BJ (cell line): ENCODE measurements at regions not wholly inside any gene's neighbourhood (a gene's known extent, or its start where the extent isn't known, plus 50 kb on each side); places are given as distances from the start of the nearest gene placed in this dataset.

Experiments
- CTCF ChIA-PET: fragments of 350-600 bp; formaldehyde crosslinking; extraction: SDS; loops from one replicate; lab custom pipeline; 2021; ENCODE audit warnings: antibody characterized with exemption, inconsistent platforms; lab: Yijun Ruan, JAX
- POLR2A ChIA-PET: fragments of 300-600 bp; sonication (Branson Sonifier 250); formaldehyde crosslinking; extraction: SDS; loops from one replicate; lab custom pipeline; 2021; ENCODE audit warnings: antibody characterized with exemption; lab: Charles Lee
- DNase-seq: peaks from one replicate; pipeline ENCODE4 v3.0.0-alpha.2; 2011; ENCODE audit warnings: low read depth
- H3K27me3 ChIP-seq: 2 replicates; pipeline ENCODE4 v1.6.0; 2011; ENCODE audit warnings: low read length; ENCODE audit not compliant: control insufficient read depth, insufficient read depth
- H3K36me3 ChIP-seq: 2 replicates; pipeline ENCODE4 v1.5.1; 2011; ENCODE audit warnings: low read length; ENCODE audit not compliant: control insufficient read depth, insufficient read depth
- H3K4me3 ChIP-seq: 2 replicates; pipeline ENCODE4 v1.5.1; 2011; ENCODE audit warnings: low read depth, mild to moderate bottlenecking, control low read depth, low read length
- TF ChIP-seq, protein P1 (sequence below): IDR thresholded peaks from 2 replicates; pipeline ENCODE4 v1.5.1; 2011; ENCODE audit warnings: low read depth, mild to moderate bottlenecking, control low read depth, inconsistent platforms, low read length, moderate library complexity; ENCODE audit not compliant: insufficient read depth

GRCh38 chr4:125961626-125962025 lies 646.9 kb downstream of the FAT4 start:
- Histone ChIP-seq H3K27me3 (no peaks in the 10 kb centered on the region), H3K4me3 (no peak overlapping the region), H3K36me3 (no peaks in the 10 kb centered on the region)
- DNase-seq = no peak
- POLR2A ChIA-PET = no interaction called here
- TF ChIP-seq, protein P1, sequence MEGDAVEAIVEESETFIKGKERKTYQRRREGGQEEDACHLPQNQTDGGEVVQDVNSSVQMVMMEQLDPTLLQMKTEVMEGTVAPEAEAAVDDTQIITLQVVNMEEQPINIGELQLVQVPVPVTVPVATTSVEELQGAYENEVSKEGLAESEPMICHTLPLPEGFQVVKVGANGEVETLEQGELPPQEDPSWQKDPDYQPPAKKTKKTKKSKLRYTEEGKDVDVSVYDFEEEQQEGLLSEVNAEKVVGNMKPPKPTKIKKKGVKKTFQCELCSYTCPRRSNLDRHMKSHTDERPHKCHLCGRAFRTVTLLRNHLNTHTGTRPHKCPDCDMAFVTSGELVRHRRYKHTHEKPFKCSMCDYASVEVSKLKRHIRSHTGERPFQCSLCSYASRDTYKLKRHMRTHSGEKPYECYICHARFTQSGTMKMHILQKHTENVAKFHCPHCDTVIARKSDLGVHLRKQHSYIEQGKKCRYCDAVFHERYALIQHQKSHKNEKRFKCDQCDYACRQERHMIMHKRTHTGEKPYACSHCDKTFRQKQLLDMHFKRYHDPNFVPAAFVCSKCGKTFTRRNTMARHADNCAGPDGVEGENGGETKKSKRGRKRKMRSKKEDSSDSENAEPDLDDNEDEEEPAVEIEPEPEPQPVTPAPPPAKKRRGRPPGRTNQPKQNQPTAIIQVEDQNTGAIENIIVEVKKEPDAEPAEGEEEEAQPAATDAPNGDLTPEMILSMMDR = no peak
- CTCF ChIA-PET = interaction anchor here (1.0 kb wide), 1 partner anchor 9 kb away, joined by 3 read pairs; no protein-coding TSS in a partner anchor

- H3K4me3 ChIP-seq = no peak overlapping the region
- H3K27me3 ChIP-seq = no peaks in the 10 kb centered on the region
- H3K36me3 ChIP-seq = no peaks in the 10 kb centered on the region
- POLR2A ChIA-PET = no interaction called here
- CTCF ChIA-PET = no interaction called here
- DNase-seq = no peak
- TF ChIP-seq, protein P1 = no peak
Observed at GRCh38 chr4:125975861-125976397, 661.2 kb downstream of the FAT4 start.

GRCh38 chr4:125979950-125980349 lies 665.2 kb downstream of the FAT4 start:
- H3K27me3 ChIP-seq = no peaks in the 10 kb centered on the region
- no peak overlapping the region for H3K4me3 ChIP-seq
- ChIA-PET POLR2A (no interaction called here), CTCF (no interaction called here)
- TF ChIP-seq, protein P1 = no peak
- no peak for DNase-seq
- H3K36me3 ChIP-seq = no peaks in the 10 kb centered on the region

DNA sequence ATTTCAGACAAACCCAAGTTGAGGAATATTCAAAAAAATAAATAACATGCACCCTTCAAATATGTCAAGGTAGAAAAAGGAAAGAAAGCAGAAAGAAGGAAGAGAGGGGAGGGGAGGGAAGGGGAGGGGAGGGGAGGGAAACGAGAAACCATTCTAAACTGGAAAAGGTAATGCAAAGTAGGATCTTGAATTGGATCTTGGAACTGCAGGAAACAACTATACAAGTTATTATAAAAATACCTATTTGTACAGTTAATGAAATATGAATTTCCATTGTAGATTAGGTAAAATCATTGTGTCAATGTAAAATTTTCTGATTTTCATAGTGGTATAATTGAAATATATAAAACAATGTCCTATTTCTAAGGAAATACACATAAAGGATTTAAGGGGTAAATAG lies 668.4 kb downstream of the FAT4 start:
- no peak for DNase-seq
- TF ChIP-seq, protein P1 = no peak
- H3K27me3 ChIP-seq = no peaks in the 10 kb centered on the region
- CTCF ChIA-PET = no interaction called here
- no peaks in the 10 kb centered on the region for H3K36me3 ChIP-seq
- POLR2A ChIA-PET = no interaction called here
- H3K4me3 ChIP-seq = no peak overlapping the region

DNA sequence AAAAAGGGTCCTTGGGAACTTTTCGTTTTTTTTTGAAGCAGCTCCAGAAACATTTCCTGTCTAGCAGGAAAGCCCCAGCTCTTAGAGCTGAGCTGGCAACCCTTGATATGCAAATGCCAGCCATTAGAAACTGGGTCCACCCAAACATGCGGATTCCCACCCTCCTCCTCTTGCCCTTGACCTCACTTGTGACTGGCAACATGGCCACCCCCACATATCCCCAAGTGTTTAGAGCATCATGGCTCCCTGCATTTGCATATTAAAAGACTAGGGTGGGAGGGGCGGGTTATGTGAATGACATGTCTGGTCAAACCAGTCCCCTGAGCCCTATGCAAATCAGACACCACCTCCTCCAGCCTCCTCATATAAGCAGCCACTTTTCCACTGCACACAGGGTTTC lies 671.1 kb downstream of the FAT4 start:
- no peaks in the 10 kb centered on the region for H3K36me3 ChIP-seq
- no peak for DNase-seq
- no peaks in the 10 kb centered on the region for H3K27me3 ChIP-seq
- TF ChIP-seq, protein P1 = no peak
- H3K4me3 ChIP-seq = no peak overlapping the region
- POLR2A ChIA-PET = no interaction called here
- CTCF ChIA-PET = no interaction called here
